ES-I3 (cell line): ENCODE measurements at regions not wholly inside any gene's neighbourhood (a gene's known extent, or its start where the extent isn't known, plus 50 kb on each side); places are given as distances from the start of the nearest gene placed in this dataset.

Experiments used
- H3K36me3 ChIP-seq: 2 replicates; pipeline ENCODE4 v1.6.1; 2013; ENCODE audit warnings: mild to moderate bottlenecking, low read length, control low read depth, moderate library complexity; ENCODE audit not compliant: insufficient read depth
- H3K4me1 ChIP-seq: 2 replicates; pipeline ENCODE4 v1.6.1; 2013; ENCODE audit warnings: mild to moderate bottlenecking, control low read depth, low read length; ENCODE audit not compliant: insufficient read depth
- H3K9ac ChIP-seq: 2 replicates; pipeline ENCODE4 v1.6.1; 2013; ENCODE audit warnings: low read depth, mild to moderate bottlenecking, low read length, moderate library complexity
- H3K9me3 ChIP-seq: 2 replicates; pipeline ENCODE4 v1.6.1; 2013; ENCODE audit warnings: mild to moderate bottlenecking, low read length, moderate library complexity; ENCODE audit not compliant: control insufficient read depth, insufficient read depth

DNA sequence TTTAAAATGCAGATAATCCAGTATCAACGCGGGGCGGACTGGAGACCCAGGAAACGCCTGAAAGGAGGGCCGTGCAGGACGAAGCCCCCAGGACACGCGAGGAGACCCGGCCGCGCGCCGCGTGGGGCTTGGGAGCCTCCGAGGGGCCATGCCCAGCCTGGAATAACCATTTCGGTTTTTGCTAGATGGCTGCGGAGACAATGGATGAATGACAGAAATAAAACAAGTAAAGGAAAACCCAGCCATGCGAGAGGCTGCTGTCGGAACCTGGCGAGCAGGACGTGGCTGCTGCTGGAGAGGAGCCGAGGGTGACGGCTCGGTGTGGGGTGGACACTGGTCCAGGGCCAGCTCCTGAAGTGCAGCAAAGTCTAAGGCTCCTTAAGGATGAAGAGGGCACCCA, 227.2 kb upstream of the ADARB2 start:
- Histone ChIP-seq H3K9ac (no peak overlapping the region), H3K36me3 (no peaks in the 10 kb centered on the region), H3K4me1 (no peaks in the 10 kb centered on the region), H3K9me3 (no peaks in the 10 kb centered on the region)

DNA sequence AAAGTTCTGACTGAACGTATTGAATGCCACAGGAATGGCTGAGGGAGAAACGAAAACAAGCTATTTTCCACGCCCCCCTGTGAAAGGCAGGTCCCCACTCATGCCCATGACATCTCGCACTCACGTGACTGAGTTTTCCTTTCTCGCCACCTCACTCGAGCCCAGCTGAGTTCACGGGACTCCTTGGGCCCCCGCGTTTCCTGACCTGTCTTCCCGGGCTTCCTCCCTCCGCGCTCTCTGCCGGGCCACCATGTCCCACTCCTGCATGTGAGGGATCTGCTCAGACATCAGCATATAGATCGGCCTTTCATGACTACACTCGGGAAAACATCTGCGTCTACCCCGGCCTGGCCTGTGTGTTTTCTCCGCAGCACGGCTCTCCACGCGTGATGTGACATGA, 226.0 kb upstream of the ADARB2 start:
- Histone ChIP-seq H3K9me3 (no peaks in the 10 kb centered on the region), H3K4me1 (no peaks in the 10 kb centered on the region), H3K36me3 (no peaks in the 10 kb centered on the region), H3K9ac (no peak overlapping the region)

DNA sequence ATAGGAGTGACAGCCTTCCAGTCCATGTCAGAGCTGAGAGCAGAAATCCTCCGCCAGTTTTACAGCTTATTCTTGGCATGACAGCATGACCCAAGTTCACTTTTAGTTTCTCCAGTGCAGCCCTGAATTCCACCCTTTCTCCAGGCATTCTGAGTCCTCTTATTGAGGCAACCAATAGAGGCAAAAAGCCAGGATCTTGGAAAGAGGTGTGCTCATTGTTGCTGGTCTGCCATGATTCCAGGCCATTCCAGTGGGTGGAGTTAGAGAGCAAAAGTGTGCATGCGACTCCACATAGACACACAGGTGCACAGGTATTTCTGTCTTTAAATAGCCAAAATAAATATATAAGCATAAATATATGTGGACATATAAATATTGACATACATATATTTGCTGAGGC, 224.7 kb upstream of the ADARB2 start:
- Histone ChIP-seq H3K4me1 (no peaks in the 10 kb centered on the region), H3K9me3 (no peaks in the 10 kb centered on the region), H3K9ac (no peak overlapping the region), H3K36me3 (no peaks in the 10 kb centered on the region)

DNA sequence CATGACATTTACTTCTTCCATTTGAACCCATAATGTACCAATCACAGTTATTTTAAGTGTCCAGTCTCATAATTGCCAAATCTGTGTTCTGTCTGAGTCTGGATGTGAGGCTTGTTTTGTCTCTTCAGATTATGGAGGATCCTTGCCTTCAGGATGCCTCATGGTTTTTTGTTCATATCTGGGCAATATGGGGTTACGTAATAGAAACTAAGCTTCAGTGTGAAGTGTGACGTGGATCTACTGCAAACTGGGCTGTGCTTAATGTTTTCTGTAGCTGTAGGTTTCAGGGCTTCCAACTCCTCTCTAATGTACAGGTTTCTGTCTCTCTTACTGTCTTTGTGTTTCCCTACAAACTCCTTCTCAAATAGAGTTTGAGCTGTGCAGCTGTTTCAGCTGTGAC, 223.7 kb upstream of the ADARB2 start:
- Histone ChIP-seq H3K36me3 (no peaks in the 10 kb centered on the region), H3K9ac (no peak overlapping the region), H3K9me3 (no peaks in the 10 kb centered on the region), H3K4me1 (no peaks in the 10 kb centered on the region)

DNA sequence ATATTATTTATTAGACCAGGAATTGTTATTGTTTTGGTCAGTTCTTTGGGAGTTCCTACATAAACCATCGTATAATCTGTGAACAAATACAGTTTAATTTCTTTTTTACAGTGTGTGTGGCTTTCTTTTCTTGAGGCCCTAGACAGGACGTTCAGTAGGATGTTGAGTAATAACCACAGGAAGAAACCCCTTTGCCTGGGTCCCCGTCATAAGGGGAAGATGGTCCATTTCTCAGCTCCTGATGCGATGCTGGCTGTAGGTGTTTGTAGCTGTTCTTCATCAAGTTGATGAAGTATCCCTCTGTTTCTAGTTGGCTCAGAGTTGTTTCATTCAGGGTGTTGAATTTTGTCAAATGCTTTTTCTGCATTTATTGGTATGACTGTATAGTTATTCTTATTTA, 219.7 kb upstream of the ADARB2 start:
- Histone ChIP-seq H3K9ac (no peak overlapping the region), H3K4me1 (no peaks in the 10 kb centered on the region), H3K9me3 (no peaks in the 10 kb centered on the region), H3K36me3 (no peaks in the 10 kb centered on the region)

DNA sequence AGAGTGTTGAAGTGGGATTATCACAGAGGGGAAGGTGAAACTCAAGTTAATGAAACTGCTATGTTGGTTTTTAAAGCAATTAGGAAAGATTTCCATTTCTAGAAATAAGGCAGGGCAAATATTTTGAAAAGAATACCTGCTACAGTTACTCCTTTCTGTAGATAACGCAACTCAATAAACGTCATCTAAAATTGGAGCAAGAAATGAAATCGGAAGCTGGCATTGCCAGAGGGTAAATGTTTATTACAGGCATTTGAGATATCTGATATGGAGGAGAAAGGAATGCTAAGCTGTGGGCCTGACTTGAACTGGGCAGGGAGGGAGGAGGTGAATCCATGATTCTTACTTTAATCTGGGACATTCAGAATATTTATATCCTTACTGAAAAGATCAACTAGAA, 217.0 kb upstream of the ADARB2 start:
- Histone ChIP-seq H3K36me3 (no peaks in the 10 kb centered on the region), H3K9ac (no peak overlapping the region), H3K4me1 (no peaks in the 10 kb centered on the region), H3K9me3 (no peaks in the 10 kb centered on the region)

DNA sequence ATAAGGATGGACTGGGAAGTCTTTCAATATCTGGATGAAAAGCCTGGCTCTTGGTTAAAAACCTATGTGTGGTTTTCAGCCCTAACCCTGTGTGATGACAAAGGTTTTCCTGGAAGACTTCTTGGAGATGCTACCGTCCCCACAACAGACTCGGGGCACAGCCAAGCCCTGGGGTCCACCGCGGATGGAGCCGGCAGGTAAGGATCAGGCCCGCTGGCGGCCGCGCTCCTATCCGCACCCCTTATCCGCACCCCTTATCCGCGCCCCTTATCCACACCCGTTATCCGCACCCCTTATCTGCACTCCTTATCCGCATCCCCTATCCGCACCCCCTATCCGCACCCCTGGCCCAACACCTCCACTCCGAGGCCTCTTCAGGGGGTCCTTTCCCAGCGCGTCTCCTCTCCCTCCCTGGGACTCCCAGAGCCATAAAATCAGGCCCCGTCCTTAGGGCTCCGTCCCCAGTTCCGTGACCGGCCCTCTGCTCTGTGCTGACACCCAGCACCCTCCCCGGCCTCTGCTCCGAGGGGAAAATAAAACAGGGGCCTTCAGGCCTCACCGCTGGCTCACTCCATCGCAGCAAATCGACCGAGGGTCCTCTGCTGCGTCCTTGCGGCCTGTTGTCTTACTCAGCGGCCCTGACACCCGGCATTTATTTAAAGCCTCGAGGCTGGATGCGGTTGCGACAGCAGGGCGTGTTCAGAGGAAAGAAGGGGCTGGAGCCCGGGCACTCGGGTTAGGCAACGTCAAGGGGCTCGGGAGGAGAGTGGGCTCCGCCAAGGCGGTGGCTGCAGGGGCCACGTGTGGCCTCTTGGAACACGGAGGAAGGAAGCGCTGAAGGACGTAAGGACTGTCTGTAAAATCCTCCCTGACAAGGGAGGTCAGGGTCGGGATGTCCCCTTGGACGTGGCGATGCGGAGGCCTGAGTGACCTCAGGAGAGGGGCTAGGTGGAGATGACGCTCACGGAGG, 215.1 kb upstream of the ADARB2 start:
- H3K4me1 ChIP-seq = no peaks in the 10 kb centered on the region
- H3K9me3 ChIP-seq = no peaks in the 10 kb centered on the region
- no peaks in the 10 kb centered on the region for H3K36me3 ChIP-seq
- no peak overlapping the region for H3K9ac ChIP-seq

DNA sequence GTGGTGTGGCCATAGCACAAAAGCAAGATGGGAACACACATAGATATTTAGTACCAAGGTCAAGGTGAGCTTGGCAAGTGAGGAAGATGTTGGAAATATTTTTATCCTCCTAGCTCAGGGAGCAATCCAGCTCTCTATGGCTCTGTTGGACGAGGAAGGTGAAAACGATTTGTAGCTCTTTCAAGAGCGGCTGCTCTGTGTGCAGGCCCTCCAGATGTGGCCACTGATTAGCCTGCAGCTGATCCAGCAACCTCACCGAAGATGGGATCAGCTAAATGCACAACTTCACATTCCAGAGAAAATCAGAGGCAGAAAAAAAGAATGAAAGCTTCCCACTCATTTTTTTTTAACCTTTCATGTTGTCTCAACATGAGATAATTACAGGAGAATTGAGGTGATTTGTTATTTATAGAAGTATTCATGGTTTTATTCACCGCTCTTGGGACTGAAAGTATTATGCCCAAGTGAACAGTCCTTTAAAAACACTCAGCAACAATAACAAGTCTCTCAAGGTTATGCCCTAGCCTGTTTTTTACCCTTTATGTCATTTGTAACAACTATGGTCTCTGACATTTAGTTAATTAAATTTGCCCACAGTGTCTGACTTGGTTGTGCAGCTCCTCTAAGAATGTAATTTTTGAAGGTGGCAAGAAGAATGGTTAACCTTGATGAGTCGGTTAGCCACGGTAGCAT, 213.6 kb upstream of the ADARB2 start:
- H3K4me1 ChIP-seq = no peaks in the 10 kb centered on the region
- H3K9me3 ChIP-seq = no peaks in the 10 kb centered on the region
- H3K36me3 ChIP-seq = no peaks in the 10 kb centered on the region
- no peak overlapping the region for H3K9ac ChIP-seq

DNA sequence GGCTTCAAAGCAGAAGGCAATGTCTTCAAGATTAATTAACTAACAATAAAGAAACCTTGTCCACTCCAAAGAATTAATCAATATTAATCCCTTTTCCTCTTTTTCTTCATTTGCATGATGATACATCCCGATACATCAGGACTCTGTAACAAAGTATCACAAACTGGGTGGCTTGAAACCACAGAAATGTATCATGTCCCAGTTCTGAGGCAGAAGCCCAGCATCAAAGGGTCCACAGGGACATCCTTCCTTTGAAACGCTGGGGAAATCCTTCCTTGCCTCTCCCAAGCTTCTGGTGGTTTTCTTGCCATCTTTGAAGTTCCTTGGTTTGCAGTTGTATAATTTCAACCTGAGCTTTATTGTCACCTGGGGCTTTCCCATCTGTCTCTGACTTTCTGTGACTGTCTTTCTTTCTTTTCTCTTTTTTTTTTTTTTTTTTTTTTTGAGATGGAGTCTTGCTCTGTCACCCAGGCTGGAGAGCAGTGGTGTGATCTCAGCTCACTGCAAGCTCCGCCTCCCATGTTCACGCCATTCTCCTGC, 210.2 kb upstream of the ADARB2 start:
- Histone ChIP-seq H3K9me3 (no peaks in the 10 kb centered on the region), H3K4me1 (no peaks in the 10 kb centered on the region), H3K36me3 (no peaks in the 10 kb centered on the region), H3K9ac (no peak overlapping the region)

DNA sequence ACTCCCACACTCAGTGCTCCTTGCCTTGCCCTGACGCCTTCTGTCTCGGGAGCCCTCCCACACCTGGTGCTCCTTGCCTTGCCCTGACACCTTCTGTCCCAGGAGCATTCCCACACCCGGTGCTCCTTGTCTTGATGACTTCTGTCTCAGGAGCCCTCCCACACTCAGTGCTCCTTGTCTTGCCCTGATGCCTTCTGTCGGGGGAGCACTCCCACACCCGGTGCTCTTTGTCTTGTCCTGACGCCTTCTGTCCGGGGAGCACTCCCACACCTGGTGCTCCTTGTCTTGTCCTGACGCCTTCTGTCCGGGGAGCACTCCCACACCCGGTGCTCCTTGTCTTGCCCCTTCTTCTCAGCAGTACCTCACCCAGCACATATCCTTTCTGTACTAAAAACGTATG, 207.2 kb upstream of the ADARB2 start:
- Histone ChIP-seq H3K9ac (no peak overlapping the region), H3K9me3 (no peaks in the 10 kb centered on the region), H3K36me3 (no peaks in the 10 kb centered on the region), H3K4me1 (no peaks in the 10 kb centered on the region)

DNA sequence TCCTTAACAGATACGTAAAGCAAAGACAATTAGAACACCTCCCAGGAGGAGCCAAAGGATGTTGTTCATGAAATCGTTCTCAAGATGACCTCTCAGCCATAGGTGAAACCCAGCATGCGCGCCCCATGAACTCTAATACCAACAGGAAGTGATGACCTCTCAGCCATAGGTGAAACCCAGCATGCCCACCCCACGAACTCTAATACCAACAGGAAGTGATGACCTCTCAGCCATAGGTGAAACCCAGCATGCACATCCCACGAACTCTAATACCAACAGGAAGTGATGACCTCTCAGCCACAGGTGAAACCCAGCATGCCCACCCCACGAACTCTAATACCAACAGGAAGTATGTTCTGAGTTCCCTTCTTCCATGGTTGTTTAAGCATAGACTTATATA, 205.2 kb upstream of the ADARB2 start:
- H3K4me1 ChIP-seq = no peaks in the 10 kb centered on the region
- H3K36me3 ChIP-seq = no peaks in the 10 kb centered on the region
- no peak overlapping the region for H3K9ac ChIP-seq
- no peaks in the 10 kb centered on the region for H3K9me3 ChIP-seq

DNA sequence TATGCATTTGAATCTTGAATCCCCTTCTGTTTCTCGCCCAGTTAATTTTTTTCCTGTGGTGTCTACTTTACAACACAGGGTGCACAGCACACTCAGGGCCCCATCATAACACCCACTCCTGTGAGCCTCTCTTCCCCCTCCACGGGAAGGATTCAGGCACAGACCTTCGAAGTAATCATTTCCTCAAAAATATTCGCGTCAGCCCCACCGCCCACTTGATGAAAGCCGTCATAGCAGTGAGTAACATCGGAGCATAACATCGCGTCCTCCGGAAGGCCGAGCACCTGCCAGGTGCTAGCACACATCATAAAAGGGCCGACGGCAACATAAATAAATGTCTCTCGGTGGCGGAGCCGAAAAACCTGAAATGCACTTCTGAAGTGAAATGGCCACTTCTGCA, 201.7 kb upstream of the ADARB2 start:
- Histone ChIP-seq H3K9me3 (no peaks in the 10 kb centered on the region), H3K9ac (no peak overlapping the region), H3K36me3 (no peaks in the 10 kb centered on the region), H3K4me1 (no peaks in the 10 kb centered on the region)

DNA sequence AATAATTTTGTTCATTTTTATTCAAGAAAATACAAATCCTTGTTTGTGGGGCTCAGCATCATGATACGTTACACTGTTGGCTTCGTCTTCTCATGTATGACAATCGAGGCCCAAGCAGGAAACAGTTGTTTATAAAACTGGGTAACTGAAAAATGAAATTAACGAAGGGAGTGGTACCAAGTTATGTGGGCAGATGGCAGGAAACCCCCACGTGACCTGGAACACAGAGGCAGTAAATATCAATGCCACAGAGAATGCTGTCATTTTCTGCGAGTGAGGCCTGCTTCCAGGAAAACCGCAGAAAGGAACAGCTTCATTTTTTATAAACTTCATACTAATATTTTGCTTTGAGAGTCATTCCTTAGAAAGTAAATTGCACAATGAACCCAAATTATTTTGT, 201.0 kb upstream of the ADARB2 start:
- Histone ChIP-seq H3K9me3 (no peaks in the 10 kb centered on the region), H3K9ac (no peak overlapping the region), H3K36me3 (no peaks in the 10 kb centered on the region), H3K4me1 (no peaks in the 10 kb centered on the region)

DNA sequence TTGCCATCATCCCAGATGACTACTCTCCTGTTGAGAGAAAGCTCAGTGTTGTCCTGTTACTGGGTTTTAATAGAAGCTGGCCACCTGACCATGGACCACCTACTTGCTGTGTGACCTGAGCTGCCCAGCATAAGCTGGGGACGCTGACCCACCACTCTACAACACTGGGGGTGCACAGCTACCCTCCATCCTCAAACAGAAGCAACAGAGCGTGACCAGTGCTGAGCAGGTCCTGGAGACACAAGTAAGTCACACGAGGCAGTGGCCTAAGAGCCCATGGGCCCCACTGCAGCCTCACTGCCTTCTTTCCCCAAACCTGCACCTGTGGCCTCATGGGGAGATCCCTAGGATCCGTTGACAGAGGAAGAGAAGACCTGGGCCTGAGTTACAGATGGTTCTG, 198.6 kb upstream of the ADARB2 start:
- H3K4me1 ChIP-seq = no peaks in the 10 kb centered on the region
- no peaks in the 10 kb centered on the region for H3K36me3 ChIP-seq
- no peak overlapping the region for H3K9ac ChIP-seq
- no peaks in the 10 kb centered on the region for H3K9me3 ChIP-seq

DNA sequence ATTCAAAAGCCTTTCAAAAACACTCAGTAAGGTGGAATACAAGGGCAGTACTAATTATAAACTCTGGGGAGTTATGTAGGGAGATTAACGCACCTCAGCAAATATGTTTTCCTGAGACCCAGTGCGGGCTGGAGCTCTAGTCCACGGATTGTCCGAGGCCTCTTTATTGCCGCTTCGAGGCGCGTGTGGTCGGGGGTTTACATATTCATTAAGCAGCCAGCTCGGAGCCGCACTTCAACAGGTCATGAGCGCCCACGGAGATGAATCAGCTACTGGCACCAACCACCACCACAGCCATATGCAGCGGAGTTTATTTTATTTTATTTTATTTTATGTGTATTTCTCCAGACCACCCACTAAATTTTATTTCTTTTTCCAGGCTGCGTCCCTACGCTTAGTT, 195.9 kb upstream of the ADARB2 start:
- no peaks in the 10 kb centered on the region for H3K4me1 ChIP-seq
- no peaks in the 10 kb centered on the region for H3K9me3 ChIP-seq
- no peak overlapping the region for H3K9ac ChIP-seq

More for the DNA sequence above, 195.9 kb upstream of the ADARB2 start:
- H3K36me3 ChIP-seq = no peaks in the 10 kb centered on the region
